MM.1S (cell line): ENCODE measurements at regions not wholly inside any gene's neighbourhood (a gene's known extent, or its start where the extent isn't known, plus 50 kb on each side); places are given as distances from the start of the nearest gene placed in this dataset.

Experiments used
- EZH2 ChIP-seq: fragments of 300-600 bp; sonication (generic); optimal IDR thresholded peaks from 2 replicates; pipeline ENCODE3; 2017; ENCODE audit warnings: low read depth, mild to moderate bottlenecking, antibody characterized with exemption, low read length, mixed read lengths
- EZH2phosphoT487 ChIP-seq: fragments of 300-600 bp; sonication (generic); IDR thresholded peaks from 2 replicates; pipeline ENCODE4 v1.6.1; 2018; ENCODE audit warnings: antibody characterized with exemption, low read length
- TF ChIP-seq, protein P1 (sequence below): fragments of 300-600 bp; sonication (generic); IDR thresholded peaks from 2 replicates; pipeline ENCODE4 v1.5.1; 2016; ENCODE audit warnings: antibody characterized with exemption, low read length, mixed read lengths

GRCh38 chr2:160628811-160629210, 135.2 kb upstream of the RBMS1 start:
- no peak for TF ChIP-seq EZH2
- TF ChIP-seq, protein P1, sequence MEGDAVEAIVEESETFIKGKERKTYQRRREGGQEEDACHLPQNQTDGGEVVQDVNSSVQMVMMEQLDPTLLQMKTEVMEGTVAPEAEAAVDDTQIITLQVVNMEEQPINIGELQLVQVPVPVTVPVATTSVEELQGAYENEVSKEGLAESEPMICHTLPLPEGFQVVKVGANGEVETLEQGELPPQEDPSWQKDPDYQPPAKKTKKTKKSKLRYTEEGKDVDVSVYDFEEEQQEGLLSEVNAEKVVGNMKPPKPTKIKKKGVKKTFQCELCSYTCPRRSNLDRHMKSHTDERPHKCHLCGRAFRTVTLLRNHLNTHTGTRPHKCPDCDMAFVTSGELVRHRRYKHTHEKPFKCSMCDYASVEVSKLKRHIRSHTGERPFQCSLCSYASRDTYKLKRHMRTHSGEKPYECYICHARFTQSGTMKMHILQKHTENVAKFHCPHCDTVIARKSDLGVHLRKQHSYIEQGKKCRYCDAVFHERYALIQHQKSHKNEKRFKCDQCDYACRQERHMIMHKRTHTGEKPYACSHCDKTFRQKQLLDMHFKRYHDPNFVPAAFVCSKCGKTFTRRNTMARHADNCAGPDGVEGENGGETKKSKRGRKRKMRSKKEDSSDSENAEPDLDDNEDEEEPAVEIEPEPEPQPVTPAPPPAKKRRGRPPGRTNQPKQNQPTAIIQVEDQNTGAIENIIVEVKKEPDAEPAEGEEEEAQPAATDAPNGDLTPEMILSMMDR: no peak
- no peak for TF ChIP-seq EZH2phosphoT487
